Ovary (tissue), 3 donors: ENCODE measurements at regions not wholly inside any gene's neighbourhood (a gene's known extent, or its start where the extent isn't known, plus 50 kb on each side); places are given as distances from the start of the nearest gene placed in this dataset.
"Not testable (repeated sequence)": the region's sequence is repeated elsewhere in the genome, so short reads cannot be mapped to it uniquely, and the experiment has no call there.

Experiments
- CTCF ChIP-seq, 3 donors: fragments of 450-650 bp in 2 of 3; fragments of 200-600 bp in 1 of 3; IDR thresholded peaks; one replicate each; pipeline versions ENCODE4 v1.5.1 to v1.8.0; 2016 to 2022; ENCODE audit warnings: antibody characterized with exemption in 3 of 3, mild to moderate bottlenecking in 1 of 3
- EP300 ChIP-seq: sonication (generic); formaldehyde crosslinking; IDR thresholded peaks from one replicate; pipeline ENCODE4 v1.6.1; 2017; ENCODE audit warnings: antibody characterized with exemption
- donor health status: DM: no; HTN: no; CAD: no.

GRCh38 chr14:105642486-105642885, 116.1 kb downstream of the TMEM121 start:
- not testable (repeated sequence) for TF ChIP-seq CTCF (IDR thresholded peaks at IDR 0.05); EP300
